ENCODE measurements at regions not wholly inside any gene's neighbourhood (a gene's known extent, or its start where the extent isn't known, plus 50 kb on each side); places are given as distances from the start of the nearest gene placed in this dataset.
"Not testable (repeated sequence)": the region's sequence is repeated elsewhere in the genome, so short reads cannot be mapped to it uniquely, and the experiment has no call there.

DNA sequence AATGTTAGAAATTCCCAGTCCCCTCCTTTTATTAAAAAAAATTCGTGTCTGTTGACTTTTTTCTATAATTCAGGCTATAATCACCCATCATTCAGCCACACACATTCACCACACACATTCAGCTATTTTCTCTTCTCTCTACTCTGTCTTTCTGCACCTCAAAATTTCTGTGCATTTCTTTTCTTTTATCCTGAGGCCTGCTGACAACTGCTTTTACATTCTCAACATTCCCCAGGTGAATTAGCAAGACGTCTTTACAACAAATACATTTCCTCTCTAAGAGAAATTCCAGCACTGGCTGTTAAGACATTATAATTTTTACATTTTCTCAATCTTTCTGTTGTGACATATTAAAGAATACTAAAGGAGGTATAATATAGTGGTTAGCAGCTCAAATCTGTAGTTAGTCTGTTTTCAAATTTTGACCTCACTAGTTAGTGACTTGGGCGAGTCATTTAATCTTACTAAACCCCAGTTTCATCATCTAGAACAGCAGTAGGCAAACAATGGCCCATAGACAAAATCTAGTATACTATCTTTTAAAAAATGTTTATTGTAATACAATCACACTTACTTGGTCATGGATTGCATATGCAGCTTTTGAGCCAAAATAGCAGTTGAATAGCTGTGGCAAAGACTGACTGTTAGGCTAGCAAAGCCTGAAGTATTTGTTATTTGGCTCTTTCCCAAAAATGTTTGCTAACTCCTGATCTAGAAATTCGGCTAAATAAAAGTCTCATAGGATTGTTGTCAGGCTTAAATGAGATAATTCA, 350.7 kb downstream of the NSUN3 start:
- peak; percentile 1 for DNase-seq (ENCODE audit: low spot score)

DNA sequence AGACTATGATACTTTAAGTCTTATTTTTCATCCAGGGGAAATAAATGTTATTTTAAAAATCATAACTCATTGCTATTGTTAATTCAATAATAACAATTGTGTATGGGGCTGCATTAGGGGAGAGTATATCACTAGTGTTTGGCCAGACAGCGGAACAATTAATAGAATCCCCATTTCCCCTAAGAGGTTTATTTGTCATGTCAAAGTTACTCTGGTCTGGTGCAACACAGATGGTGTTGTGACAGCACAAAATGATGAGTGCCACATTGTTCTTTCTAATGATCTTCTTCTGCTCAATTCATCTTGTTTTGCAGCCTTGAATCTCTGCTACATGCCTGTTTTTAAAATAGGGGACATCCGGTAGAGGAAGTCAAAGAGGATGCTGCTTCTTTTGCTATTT, 351.6 kb downstream of the NSUN3 start:
- no peak for DNase-seq (ENCODE audit: low spot score)

DNA sequence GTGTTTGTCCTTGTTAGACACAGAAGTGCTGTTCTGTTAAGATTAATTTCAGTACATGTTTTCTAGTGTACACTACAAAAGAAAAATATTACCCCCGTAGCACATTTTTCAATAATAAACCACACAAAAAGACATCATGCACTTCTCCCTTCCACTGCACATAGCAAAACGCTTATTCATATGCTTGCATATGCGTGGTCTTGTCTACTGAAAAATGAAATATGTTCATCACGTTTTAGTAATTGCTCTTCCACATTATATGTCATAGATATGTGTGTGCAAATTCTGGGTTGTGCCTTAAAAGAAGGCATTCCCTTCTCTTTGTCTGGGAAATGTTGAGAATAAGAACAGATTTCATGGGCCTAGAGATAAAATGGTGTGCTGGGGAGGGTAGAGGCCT, 353.9 kb downstream of the NSUN3 start:
- DNase-seq (ENCODE audit: low spot score): no peak

DNA sequence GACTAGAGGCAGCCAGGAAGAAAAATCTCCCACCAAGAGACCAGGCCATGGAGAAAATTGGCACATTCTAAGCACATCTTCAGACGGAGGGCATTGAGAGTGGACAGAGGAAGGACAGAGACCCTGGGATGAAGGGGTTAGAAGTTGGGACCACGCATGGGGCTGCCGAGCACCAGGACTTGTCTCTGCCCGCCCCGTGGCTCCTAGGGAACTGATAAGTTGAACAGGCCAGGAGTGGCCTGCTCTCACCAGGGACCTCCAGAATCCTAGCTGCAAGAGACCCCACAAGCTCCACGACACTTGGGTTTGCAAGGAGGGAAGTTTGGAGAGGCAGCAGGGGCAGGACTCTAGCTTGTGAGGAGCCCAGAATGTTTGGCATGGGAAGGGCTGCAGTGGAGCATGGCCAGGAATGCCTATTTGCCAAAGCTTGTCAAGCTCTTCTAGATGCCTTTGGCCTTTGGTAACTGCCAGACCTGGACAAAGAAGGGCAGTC, 355.1 kb downstream of the NSUN3 start:
- no peak for DNase-seq (ENCODE audit: low spot score)

DNA sequence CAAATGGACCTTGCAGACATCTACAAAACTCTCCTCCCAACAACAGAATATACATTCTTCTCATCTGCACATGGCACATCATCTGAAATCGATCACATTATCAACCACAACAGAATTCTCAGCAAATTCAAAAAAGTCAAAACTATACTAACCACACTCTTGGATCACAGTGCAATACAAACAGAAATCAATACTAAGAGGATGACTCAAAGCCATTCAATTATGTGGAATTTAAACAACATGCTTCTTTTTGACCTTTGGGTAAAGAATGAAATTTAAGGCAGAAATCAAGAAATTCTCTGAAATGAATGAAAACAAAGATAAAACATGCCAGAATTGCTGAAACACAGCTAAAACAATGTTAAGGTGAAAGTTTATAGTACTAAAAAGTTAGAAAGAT, 358.1 kb downstream of the NSUN3 start:
- DNase-seq (ENCODE audit: low spot score): no peak

DNA sequence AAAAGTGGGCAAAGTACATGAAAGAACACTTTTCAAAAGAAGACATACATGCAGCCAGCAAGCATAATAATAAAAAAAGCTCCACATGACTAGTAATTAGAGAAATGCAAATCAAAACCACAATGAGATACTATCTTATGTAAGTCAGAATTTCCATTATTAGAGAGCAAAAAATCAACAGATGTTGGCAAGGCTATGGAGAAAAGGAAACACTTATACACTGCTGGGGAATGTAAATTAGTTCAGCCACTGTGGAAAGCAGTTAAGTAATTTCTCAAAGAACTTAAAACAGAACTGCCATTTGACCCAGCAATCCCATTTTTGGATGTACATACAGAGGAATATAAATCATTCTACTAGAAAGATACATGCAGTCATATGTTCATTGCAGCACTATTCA, 360.7 kb downstream of the NSUN3 start:
- DNase-seq (ENCODE audit: low spot score): no peak

DNA sequence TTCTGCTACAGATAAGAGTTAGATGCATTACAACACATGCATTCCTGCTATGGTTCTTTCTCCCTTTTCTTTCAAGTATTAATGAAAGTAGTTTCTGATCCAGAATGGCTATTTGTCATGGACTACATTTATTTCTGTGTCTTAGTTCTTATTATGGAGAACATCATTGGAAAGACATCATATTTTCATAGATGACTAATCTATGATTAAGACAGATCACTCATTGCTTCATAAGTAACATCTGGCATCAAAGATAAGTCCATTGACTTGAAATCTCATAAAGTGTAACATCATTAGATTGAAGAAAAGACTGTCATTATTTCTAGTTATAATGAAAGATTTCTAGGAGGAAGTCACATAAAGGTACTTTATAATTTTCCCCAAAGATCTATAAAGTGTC, 366.7 kb downstream of the NSUN3 start:
- no peak for DNase-seq (ENCODE audit: low spot score)

DNA sequence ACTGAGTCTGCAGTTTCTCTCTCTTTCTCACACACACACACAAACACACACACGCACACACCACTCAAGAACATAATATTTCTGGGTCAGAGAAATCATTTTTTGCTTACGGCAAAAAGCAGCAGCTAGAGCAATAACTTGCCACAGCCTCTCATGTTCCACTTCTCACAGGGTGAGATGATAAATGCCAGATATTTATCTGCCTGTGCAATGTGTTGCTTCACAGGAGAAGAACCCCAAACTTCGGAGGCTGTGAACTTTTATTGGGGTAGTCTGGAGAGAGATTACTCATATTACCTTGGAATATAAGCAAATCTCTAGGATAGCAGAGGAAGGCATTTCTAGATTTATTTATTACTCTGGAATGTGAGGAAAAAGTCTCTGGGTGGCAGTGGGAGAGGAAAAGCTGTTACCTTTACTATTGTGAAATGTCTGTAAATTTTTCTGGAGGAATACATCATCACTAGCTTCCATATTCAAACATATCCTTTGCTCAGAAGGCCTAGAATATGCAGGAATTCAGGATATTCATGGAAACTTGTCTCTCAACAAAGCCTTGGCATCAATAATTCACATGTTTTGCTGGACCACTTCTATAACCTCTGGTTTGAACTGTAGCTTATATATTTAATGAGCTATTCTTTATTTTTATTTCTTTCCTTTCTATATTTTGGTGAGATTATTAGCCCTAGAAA, 369.2 kb downstream of the NSUN3 start:
- DNase-seq (ENCODE audit: low spot score): no peak

DNA sequence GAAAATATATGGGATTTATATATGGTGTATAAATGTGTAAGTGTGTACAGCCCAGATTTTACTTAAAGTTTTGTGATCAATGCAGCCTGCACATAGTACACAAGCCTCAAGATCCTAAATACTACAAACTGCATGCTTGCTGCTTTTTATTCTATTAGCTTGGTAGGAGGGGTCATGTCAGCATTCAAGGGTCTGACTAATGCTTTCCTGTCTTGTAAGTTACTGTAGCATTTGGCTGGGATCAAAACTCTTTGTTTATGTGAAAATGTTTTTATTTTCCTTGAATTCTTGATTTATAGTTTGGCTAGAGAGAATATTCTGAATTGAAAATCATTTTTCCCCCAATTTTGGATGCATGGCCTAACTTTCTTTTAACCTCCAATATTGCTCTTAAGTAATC, 370.9 kb downstream of the NSUN3 start:
- no peak for DNase-seq (ENCODE audit: low spot score)

DNA sequence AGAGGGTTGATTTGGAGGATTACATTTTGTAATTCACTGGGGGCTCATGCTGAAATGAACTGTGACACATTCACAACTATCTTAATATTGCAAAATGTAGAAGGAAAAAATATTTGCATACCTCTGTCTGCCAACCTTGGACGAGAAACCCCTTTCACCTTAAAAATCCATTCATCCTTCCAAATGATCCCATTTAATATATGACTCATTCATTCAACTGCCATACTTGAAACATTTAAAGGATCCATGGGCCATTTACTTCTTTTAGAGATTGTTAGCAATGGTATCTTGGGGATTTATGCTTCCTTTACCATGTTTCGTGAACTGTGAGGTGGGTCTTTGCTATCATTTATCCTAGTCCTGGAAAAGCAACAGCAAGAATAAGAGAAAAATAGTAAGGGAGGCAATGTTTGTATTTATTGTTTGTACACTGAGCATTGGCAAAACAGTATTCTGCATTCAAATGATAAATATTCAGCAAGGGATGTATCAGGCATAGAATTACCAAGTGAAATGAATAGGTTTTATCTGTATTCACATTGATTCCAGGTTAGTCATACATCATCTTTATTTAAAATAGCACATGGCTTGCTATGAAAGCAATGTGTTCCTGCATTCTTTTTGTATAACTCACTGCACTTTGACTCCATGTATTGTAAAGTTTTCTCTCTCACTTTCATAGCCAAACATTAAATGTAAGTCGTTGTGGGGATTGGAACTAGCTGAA, 378.1 kb downstream of the NSUN3 start:
- DNase-seq (ENCODE audit: low spot score): no peak

DNA sequence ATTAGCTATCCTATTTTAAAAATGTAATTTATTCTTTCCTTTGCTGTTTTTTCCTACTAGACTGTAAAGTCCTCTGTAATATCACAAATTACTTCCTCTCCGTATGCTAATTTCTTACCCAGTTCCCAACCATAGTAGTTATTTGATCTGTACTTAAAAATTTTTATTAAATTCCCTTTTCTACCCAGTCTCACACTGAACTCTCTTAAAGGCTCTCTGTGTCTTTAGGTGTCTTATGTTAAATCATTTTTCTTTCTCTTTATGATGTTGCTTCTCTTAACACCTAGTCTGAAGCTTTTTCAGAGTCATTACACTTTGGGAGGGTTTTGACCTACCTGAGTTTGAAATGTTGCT, 378.6 kb downstream of the NSUN3 start:
- no peak for DNase-seq (ENCODE audit: low spot score)

DNA sequence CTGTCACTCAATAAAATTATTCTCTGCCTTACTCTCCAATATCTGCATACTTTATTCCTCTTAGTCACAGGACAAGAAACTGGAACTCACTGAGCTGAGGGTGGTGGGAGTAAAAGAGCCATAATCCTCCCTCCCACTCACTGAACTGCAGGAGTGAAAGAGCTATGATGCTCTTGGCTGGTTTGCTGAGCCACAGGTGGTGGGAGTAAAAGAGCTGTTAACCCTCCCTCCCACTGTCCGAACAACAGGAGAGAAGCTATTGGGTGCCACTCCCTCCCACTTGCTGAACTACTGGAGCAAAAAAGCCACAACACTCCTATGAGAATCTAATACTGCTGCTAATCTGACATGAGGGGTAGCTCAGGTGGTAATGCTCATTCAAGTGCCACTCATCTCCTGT, 391.0 kb downstream of the NSUN3 start:
- no peak for DNase-seq (ENCODE audit: low spot score)

DNA sequence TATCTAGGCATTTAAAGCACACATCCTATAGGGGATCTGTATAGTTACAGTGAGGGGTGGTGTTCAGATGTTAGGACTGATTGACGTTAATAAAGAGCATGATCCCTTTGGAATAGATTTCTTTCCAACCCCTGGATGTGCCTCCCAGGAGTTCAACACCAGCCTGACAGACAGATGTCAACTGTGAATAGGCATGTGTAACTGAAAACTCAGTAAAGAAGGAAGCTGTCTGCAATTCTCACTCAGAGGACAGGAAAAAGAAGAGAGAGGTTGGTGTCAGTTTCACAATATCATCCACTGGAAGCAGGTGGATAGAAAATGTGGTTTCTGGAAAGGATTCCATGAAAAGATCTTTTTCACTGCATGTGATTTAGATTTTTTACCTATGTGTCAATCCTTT, 396.3 kb downstream of the NSUN3 start:
- no peak for DNase-seq (ENCODE audit: low spot score)

DNA sequence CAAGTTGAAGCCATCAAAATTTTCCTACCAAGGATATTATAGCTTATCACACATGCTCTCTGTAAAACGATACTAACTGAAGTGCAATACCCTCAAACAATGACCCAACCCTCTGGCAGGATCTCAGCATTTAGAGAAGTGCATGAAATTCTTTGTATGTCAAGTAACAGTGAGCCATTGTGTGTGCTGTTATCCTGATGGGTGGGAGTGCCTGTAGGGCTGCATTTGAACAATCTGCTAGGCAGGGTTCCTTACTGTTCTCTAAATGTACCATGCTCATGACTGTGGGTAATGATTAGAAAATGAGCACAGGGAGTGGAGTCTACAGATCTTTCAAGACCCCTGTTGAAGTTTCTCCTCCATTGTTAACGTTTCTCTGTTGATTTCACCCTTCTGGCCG, 398.1 kb downstream of the NSUN3 start:
- no peak for DNase-seq (ENCODE audit: low spot score)

DNA sequence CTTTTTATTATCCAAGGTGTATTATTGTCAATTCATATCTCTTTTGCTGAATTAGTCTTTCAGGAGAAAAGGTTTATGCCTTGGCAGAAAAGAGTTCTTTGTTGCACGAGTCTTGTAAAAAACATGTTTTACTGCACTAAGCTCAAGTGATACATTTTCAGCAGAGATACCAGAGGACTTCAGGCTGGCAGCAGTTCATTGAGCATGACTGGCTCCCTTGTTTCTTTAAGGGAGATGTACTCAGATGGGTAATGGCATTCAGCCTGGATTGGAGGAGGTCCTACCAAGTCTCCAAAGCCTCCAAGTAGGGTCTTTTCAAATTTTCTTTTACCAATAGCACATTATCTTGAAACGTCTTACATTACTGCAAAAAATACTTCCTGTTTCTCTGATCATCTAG, 400.1 kb downstream of the NSUN3 start:
- no peak for DNase-seq (ENCODE audit: low spot score)

DNA sequence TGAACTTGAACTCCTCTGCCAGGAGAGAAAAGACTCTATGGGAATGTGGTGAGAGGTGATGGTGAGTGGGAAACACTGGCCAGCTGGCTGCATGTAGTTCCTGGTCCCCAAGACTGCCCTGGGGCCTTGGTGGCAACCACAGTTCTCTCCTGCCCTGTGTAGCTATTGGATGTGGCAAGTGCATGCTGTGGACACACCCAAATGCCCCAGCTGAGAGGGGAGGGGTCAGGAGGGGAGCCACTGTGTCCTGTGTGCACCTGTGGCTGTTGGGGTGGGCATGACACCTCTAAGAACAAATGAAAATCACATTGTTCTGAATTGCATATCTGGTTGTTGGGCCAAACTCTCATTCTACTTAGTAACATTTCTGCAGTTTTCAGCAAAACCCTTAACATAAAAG, 409.6 kb downstream of the NSUN3 start:
- DNase-seq (ENCODE audit: low spot score): no peak

DNA sequence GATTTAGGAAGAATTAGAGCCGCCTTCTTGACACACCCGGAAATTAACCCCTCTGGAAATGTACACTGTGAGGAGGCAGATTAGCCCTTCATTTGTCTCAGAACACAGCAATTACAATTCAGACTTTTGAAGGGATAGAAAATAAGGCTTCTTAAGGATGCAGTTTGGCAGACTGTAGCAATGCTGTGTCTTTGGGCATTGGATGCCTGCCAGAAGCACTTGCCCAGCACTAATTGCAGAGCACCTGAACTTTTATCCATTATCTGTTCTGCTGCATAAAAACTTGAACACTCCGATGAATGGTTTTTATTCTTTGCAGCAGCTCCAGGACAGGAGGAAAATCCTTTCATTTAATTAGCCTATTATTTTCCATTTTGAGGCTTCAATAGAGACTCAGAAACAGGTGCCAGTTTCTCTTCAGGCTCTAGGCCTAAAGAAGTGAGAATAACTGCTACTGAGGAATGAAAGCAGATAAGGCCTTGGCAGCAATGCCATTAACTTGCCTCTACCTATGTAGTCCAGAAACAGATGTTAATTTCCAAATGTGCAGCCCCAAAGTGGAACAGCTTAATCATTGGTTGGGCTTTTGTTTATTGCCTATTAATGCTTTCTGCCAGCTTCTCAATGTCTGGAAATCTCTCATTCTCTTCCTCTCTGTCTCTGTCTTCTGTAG, 418.5 kb downstream of the NSUN3 start:
- no peak for DNase-seq (ENCODE audit: low spot score)

DNA sequence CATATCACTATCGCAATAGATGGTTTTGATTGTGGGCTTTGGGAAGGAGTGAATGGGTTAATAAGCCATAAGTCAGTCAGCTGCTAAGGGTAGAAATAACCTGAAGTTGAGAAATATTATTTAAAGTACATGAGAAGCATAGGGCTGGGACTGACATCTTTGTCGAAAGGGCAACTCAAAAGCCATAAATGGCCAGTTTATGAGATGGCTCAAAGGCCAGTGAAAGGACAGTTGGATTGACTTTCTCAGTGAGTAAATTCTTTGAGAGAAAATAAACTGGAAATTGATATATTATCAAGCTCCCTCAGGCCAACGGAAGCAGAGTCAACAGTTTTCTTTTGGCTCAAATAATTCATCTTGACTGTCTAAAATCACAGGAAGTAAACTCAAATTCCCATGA, 419.8 kb downstream of the NSUN3 start:
- no peak for DNase-seq (ENCODE audit: low spot score)

DNA sequence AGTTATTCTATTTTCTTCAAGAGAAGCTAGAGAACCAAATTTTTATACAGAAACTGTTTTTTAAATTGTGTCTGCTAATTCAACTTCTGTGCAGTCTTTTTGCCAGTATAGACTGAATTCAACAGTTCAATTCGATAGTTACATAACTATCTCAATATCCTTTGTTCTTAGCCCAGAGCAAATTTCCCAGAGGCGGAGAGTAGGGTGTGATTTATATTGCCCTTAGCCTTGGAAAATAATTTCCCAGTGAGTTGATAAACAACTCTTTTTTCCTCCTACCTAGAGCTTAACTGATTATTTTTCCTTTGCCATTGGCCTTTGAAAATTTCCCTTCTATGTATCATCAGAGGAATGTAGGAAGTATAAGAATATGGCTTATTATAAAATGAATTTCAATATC, 420.5 kb downstream of the NSUN3 start:
- DNase-seq (ENCODE audit: low spot score): no peak

DNA sequence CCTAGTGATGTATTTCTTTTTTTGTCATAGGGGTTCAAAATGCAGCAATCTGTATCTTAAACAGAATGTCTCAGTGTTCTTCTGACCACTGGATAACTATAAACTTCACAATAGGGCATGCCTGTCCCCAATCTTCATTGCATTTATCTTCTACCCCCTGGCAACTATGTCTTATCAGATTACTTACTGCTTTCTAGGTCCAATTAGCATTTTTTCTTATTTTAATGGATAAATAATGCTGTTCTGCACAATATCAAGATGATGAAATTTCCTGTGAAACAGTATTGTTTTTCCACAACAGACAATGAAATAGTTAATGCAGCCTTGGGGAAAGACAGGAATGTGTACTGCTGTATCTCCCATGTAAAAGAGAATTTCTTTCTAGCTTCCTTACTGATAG, 432.1 kb downstream of the NSUN3 start:
- DNase-seq (ENCODE audit: low spot score): no peak

DNA sequence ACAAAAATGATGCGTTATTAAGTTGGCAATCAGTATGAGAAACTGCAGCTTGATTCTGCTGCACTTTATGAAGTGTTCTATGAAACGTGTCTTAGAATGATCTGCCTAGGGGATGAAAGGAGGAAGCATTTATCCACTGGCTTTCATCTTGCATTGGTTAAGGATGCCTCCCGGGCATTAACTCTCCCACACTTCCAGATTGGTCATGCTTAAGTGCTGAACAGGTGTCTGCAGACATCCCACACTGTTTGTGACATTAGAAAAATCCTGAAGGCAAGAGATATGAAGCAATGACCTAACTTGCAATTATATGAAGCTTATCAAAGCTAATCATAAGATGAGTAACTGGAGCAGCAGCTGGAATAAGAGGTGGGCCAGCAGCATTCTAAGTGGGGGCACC, 437.3 kb downstream of the NSUN3 start:
- DNase-seq (ENCODE audit: low spot score): no peak

DNA sequence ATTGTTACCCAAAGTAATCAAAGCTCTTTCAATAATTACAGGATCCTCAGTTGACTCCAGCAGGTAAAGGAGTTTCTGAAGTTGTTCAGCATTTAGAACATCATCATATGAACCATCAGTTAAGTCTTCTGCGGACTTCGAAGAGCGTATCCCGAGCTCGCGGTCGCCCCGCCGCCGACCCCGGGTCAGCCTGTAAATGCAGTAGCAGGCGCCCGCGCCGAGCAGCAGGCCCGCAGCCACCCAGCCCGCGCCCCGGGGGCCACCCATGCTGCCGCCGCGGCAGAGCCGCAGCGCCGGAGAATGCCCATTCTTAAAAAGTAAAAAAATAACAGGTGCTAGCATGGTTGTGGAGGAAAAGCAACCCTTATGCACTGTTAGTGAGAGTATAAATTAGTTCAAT, 444.5 kb downstream of the NSUN3 start:
- not testable (repeated sequence) for DNase-seq (ENCODE audit: low spot score)

DNA sequence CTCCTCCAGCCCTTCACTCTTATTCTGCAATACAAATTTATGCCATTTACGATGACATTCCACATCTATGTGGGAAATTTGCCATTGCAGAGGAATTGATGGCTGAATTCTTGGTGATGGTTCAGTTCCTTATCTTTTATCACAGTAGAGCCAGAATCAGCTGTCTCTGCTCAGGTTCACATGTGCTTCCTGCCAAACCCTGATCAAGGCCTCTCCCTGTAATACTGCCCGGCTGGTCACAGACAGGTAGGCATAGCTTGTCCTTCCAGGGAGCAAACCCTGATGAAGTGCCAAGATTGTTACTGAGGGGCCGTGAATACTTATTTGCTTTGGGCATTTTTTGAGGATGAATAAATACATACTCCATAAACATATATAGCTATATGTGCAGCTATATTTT, 450.0 kb downstream of the NSUN3 start:
- no peak for DNase-seq (ENCODE audit: low spot score)

All from AG08395 (cell line).